ENCODE measurements at regions not wholly inside any gene's neighbourhood (a gene's known extent, or its start where the extent isn't known, plus 50 kb on each side); places are given as distances from the start of the nearest gene placed in this dataset.

GRCh38 chr6:147058786-147059385 lies 145.3 kb upstream of the STXBP5 start:
- TF ChIP-seq CTCF (IDR thresholded peaks at IDR 0.05; ENCODE audit: poor library complexity) = no peak
- no peak for TF ChIP-seq EZH2 (IDR thresholded peaks at IDR 0.05; ENCODE audit: borderline replicate concordance)

All from hepatocyte (in vitro differentiated cells).